C4-2B (cell line): ENCODE measurements at regions not wholly inside any gene's neighbourhood (a gene's known extent, or its start where the extent isn't known, plus 50 kb on each side); places are given as distances from the start of the nearest gene placed in this dataset.

Source experiments
- ZFX ChIP-seq: fragments of 450-650 bp; IDR thresholded peaks from 2 replicates; pipeline ENCODE4 v1.6.1; 2017
- TF ChIP-seq, protein P1 (sequence below): fragments of 450-650 bp; conservative IDR thresholded peaks from 2 replicates; pipeline ENCODE4 v1.5.1; 2017; ENCODE audit warnings: mild to moderate bottlenecking

DNA sequence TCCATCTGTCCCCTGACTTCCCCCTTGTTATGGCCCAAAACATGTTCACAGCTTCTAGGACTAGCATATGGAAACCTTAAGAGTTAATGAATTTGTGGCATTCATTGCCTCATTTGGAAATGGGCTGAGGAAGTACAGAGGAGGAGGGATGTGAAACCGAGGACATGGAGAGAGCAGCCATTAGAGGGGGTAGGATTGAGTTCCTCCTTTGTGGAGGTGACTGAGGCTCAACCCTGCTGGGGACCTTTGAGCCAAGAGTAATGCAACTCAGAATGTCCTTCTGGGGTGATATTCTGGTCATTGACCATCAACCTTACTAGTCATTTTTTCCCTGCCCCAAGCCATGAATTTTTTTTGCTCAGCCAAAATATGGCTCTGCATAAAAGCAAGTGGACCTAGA, 109.4 kb downstream of the ZNF518B start:
- TF ChIP-seq, protein P1, sequence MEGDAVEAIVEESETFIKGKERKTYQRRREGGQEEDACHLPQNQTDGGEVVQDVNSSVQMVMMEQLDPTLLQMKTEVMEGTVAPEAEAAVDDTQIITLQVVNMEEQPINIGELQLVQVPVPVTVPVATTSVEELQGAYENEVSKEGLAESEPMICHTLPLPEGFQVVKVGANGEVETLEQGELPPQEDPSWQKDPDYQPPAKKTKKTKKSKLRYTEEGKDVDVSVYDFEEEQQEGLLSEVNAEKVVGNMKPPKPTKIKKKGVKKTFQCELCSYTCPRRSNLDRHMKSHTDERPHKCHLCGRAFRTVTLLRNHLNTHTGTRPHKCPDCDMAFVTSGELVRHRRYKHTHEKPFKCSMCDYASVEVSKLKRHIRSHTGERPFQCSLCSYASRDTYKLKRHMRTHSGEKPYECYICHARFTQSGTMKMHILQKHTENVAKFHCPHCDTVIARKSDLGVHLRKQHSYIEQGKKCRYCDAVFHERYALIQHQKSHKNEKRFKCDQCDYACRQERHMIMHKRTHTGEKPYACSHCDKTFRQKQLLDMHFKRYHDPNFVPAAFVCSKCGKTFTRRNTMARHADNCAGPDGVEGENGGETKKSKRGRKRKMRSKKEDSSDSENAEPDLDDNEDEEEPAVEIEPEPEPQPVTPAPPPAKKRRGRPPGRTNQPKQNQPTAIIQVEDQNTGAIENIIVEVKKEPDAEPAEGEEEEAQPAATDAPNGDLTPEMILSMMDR = no peak
- no peak for TF ChIP-seq ZFX
